Upper lobe of right lung (tissue), 1 donor: ENCODE measurements at regions not wholly inside any gene's neighbourhood (a gene's known extent, or its start where the extent isn't known, plus 50 kb on each side); places are given as distances from the start of the nearest gene placed in this dataset.
A peak's percentile ranks its signal among the peaks of the same experiment; 100 is the strongest.

Source experiments
- ATAC-seq: fragments of 200-7000 bp; cut with Tn5 transposase; one replicate; pipeline ENCODE4 v1.9.1; 2020; ENCODE audit warnings: mild to moderate bottlenecking, moderate library complexity
- DNase-seq: peaks from one replicate; pipeline ENCODE4 v3.0.0-alpha.2; 2020
- H3K27ac ChIP-seq: fragments of 200-600 bp; one replicate; pipeline ENCODE4 v1.8.0; 2022
- H3K27me3 ChIP-seq: fragments of 200-600 bp; one replicate; pipeline ENCODE4 v1.8.0; 2022; ENCODE audit warnings: mild to moderate bottlenecking
- H3K36me3 ChIP-seq: fragments of 200-600 bp; one replicate; pipeline ENCODE4 v1.8.0; 2022
- H3K4me1 ChIP-seq: fragments of 200-600 bp; one replicate; pipeline ENCODE4 v1.8.0; 2022
- H3K4me3 ChIP-seq: fragments of 200-600 bp; one replicate; pipeline ENCODE4 v1.8.0; 2022; ENCODE audit warnings: mild to moderate bottlenecking
- H3K9me3 ChIP-seq: fragments of 200-600 bp; one replicate; pipeline ENCODE4 v1.8.0; 2022
- CTCF ChIP-seq: fragments of 200-600 bp; IDR thresholded peaks from one replicate; pipeline ENCODE4 v1.8.0; 2022; ENCODE audit warnings: antibody characterized with exemption
- intact Hi-C: fragments of 100-400 bp; cut with DNase I; formaldehyde crosslinking; loops from one replicate; pipeline ENCODE4 v1.11.0; 2022
- donor health status: DM: no; HTN: yes; CAD: no; lungs with severe emphysema.

- Histone ChIP-seq H3K36me3 (no peaks in the 10 kb centered on the region), H3K27me3 (no peaks in the 10 kb centered on the region)
Observed at GRCh38 chr5:9930156-9930555, 300.0 kb upstream of the TAS2R1 start.

GRCh38 chr5:9928326-9928725, 298.2 kb upstream of the TAS2R1 start:
- H3K27ac ChIP-seq = no peak overlapping the region
- ATAC-seq = no peak
- intact Hi-C loops = no loop called here
- no peak for TF ChIP-seq CTCF
- peaks cover 3% of the 10 kb centered on the region for H3K9me3 ChIP-seq
- no peaks in the 10 kb centered on the region for H3K36me3 ChIP-seq
- H3K27me3 ChIP-seq = no peaks in the 10 kb centered on the region
- H3K4me3 ChIP-seq = no peak overlapping the region
- H3K4me1 ChIP-seq = no peaks in the 10 kb centered on the region
- no peak for DNase-seq

More at GRCh38 chr5:9930156-9930555, 300.0 kb upstream of the TAS2R1 start:
- no peaks in the 10 kb centered on the region for H3K4me1 ChIP-seq
- no peaks in the 10 kb centered on the region for H3K9me3 ChIP-seq
- no peak for ATAC-seq
- no peak for TF ChIP-seq CTCF
- H3K27ac ChIP-seq = no peak overlapping the region
- intact Hi-C loops = no loop called here
- no peak for DNase-seq
- H3K4me3 ChIP-seq = no peak overlapping the region

- no peak for TF ChIP-seq CTCF
- H3K36me3 ChIP-seq = no peaks in the 10 kb centered on the region
- ATAC-seq (no peak), DNase-seq (no peak)
- intact Hi-C loops = no loop called here
- H3K4me3 ChIP-seq = no peak overlapping the region
- no peaks in the 10 kb centered on the region for H3K4me1 ChIP-seq
- H3K27me3 ChIP-seq = no peaks in the 10 kb centered on the region
- H3K9me3 ChIP-seq = peaks cover 11% of the 10 kb centered on the region
- H3K27ac ChIP-seq = no peak overlapping the region
Observed at GRCh38 chr5:9927521-9927997, 297.4 kb upstream of the TAS2R1 start.

- intact Hi-C loops = no loop called here
- no peaks in the 10 kb centered on the region for H3K36me3 ChIP-seq
- no peak for TF ChIP-seq CTCF
- DNase-seq (no peak), ATAC-seq (no peak)
- H3K4me3 ChIP-seq = no peak overlapping the region
- H3K9me3 ChIP-seq = peaks cover 15% of the 10 kb centered on the region
- no peaks in the 10 kb centered on the region for H3K4me1 ChIP-seq
- H3K27ac ChIP-seq = no peak overlapping the region
- no peaks in the 10 kb centered on the region for H3K27me3 ChIP-seq
Observed at GRCh38 chr5:9927106-9927505, 297.0 kb upstream of the TAS2R1 start.

GRCh38 chr5:9924614-9925013, 294.5 kb upstream of the TAS2R1 start:
- intact Hi-C loops = no loop called here
- ATAC-seq = peak; percentile 88
- DNase-seq = no peak
- Histone ChIP-seq H3K27ac (no peak overlapping the region), H3K27me3 (no peaks in the 10 kb centered on the region), H3K9me3 (peaks cover 17% of the 10 kb centered on the region), H3K4me1 (no peaks in the 10 kb centered on the region), H3K4me3 (no peak overlapping the region), H3K36me3 (no peaks in the 10 kb centered on the region)
- TF ChIP-seq CTCF = no peak

GRCh38 chr5:9922719-9923118, 292.6 kb upstream of the TAS2R1 start:
- ATAC-seq (no peak), DNase-seq (no peak)
- peaks cover 17% of the 10 kb centered on the region for H3K9me3 ChIP-seq
- H3K4me3 ChIP-seq = no peak overlapping the region
- no peak overlapping the region for H3K27ac ChIP-seq
- H3K36me3 ChIP-seq = no peaks in the 10 kb centered on the region
- peak; percentile 18 for TF ChIP-seq CTCF
- no peaks in the 10 kb centered on the region for H3K27me3 ChIP-seq
- H3K4me1 ChIP-seq = no peaks in the 10 kb centered on the region
- intact Hi-C loops = no loop called here
